GM12801 (cell line): ENCODE measurements at regions not wholly inside any gene's neighbourhood (a gene's known extent, or its start where the extent isn't known, plus 50 kb on each side); places are given as distances from the start of the nearest gene placed in this dataset.

ENCODE experiments used
- CTCF ChIP-seq: IDR thresholded peaks from one replicate; pipeline ENCODE4 v1.5.1; 2011; ENCODE audit warnings: control low read depth; ENCODE audit not compliant: insufficient read length; ENCODE audit errors: extremely low read depth

- no peak for TF ChIP-seq CTCF
Observed at GRCh38 chr13:40477623-40478608, 188.5 kb downstream of the FOXO1 start.

- no peak for TF ChIP-seq CTCF
Observed at GRCh38 chr13:40478775-40479174, 187.7 kb downstream of the FOXO1 start.

GRCh38 chr13:40479196-40479845 is 187.1 kb downstream of the FOXO1 start:
- no peak for TF ChIP-seq CTCF

GRCh38 chr13:40480012-40480914 is 186.2 kb downstream of the FOXO1 start:
- TF ChIP-seq CTCF, result no peak

DNA sequence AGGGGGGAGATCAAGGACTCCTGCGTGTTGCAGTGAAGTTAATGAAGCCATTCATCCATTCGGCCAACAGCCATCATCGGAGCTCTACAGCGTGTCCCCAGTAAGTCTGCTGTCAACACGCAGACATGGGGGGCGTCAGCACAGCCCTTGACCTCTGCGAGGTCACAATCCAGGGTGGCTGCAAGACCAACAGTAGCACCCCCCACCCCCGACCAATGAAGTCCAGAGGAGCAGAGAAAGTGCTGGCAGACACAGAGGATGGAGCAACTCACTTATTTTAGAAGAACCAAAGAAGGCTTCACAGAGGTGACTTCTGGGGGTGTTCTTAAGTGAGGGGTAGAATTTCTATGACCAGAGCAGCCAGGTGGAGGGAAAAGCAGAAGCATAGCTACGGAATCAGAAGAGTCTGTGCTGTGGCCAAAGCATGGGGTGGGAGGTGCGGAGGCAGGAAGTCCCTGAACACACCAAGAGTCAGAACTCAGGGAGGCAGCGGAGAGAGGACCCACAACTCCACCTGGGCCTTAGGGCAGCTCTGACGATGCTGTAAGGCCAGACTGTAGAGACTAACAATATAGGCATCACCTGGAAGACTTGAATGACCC is 185.4 kb downstream of the FOXO1 start:
- TF ChIP-seq CTCF, result no peak

- no peak for TF ChIP-seq CTCF
Observed at GRCh38 chr13:40483601-40484000, 182.8 kb downstream of the FOXO1 start.
